ENCODE measurements at regions not wholly inside any gene's neighbourhood (a gene's known extent, or its start where the extent isn't known, plus 50 kb on each side); places are given as distances from the start of the nearest gene placed in this dataset.

DNA sequence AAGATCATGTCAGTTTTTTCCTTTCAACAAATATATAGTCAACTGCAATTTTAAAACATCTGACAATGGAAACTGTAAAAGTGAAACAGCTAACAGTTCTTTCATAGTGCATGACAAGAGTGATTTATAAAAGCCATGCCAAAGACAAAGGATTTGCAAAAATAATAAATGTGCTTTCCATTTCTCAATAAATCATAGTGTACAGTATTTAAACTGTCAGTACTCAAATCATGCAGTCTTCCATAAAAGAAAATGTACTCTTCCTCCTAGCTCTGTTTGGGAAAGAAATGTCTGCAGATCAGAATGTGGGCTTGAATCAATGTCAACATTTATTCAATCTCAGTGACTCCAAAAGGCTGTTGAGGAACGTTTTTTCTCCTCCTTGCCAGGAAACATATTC, 131.7 kb upstream of the PDE1A start:
- no peak overlapping the region for H3K9ac ChIP-seq (ENCODE audit: insufficient read depth in 1 of 2, low read depth in 2 of 2, low read length in 2 of 2)
- no peaks in the 10 kb centered on the region for H3K9me3 ChIP-seq (replicated peaks; ENCODE audit: control insufficient read depth, insufficient read depth, low read depth, low read length)
- WGBS (ENCODE audit: insufficient coverage, low coverage, missing lambda C conversion rate), result 0% methylated on average over 1 of the region's 1 CpG
- H3K27me3 ChIP-seq (ENCODE audit: control insufficient read depth in 2 of 2, insufficient read depth in 2 of 2, low read length in 2 of 2), result no peaks in the 10 kb centered on the region
- no peak overlapping the region for H2AFZ ChIP-seq (ENCODE audit: low read depth, low read length)
- H3K27ac ChIP-seq (ENCODE audit: extremely low read depth, low read depth, low read length), result no peak overlapping the region
- TF ChIP-seq, protein P1, sequence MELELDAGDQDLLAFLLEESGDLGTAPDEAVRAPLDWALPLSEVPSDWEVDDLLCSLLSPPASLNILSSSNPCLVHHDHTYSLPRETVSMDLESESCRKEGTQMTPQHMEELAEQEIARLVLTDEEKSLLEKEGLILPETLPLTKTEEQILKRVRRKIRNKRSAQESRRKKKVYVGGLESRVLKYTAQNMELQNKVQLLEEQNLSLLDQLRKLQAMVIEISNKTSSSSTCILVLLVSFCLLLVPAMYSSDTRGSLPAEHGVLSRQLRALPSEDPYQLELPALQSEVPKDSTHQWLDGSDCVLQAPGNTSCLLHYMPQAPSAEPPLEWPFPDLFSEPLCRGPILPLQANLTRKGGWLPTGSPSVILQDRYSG (tag; conservative IDR thresholded peaks at IDR 0.05; ENCODE audit: low read depth), result no peak
- FAIRE-seq, result peak; percentile 6
- intact Hi-C loops (cut with micrococcal nuclease) (no loop called here), in situ Hi-C loops (cut with MboI) (no loop called here)
- H3K4me2 ChIP-seq (ENCODE audit: insufficient read depth, low read length), result no peak overlapping the region
- no peak for DNase-seq (ENCODE audit: extremely low read depth in 1 of 4, low spot score in 3 of 4)
- H3K4me3 ChIP-seq, result no peak overlapping the region
- no peaks in the 10 kb centered on the region for H3K79me2 ChIP-seq (ENCODE audit: control insufficient read depth, insufficient read depth, low read length)
- ChIA-PET CTCF (ENCODE audit: low intra/inter-chr PET ratio) (no interaction called here), POLR2A (no interaction called here)
- BruUV-seq (replicated peaks), result no TSS peak
- no peak for ATAC-seq
- no peaks in the 10 kb centered on the region for H3K36me3 ChIP-seq (ENCODE audit: control insufficient read depth, insufficient read depth, low read length)
- no peaks in the 10 kb centered on the region for H4K20me1 ChIP-seq (replicated peaks; ENCODE audit: control insufficient read depth, insufficient read depth, low read length)
- no peaks in the 10 kb centered on the region for H3K4me1 ChIP-seq (replicated peaks in 1 of 2; ENCODE audit: control insufficient read depth in 2 of 2, insufficient read depth in 2 of 2, low read length in 2 of 2)
- no peaks in the 10 kb centered on the region for H3K9me1 ChIP-seq (ENCODE audit: control insufficient read depth, insufficient read depth, low read length)

DNA sequence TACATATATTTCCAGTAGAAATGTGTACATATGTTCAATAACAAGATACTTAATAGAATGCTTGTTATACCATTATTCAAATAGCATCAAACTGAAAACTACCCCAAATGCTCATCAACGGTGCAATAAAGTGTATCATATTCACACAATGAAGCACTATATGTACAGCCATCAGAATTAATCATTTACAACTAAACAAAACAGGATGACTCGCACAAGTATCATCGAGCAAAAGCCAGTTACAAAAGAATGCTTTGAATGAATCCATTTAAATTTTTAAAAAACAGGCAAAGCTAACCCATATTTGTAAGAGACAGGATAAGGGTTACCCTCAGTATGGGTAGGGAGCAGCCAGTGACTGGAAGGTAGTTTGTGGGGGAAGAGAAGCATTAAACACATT, 132.8 kb upstream of the PDE1A start:
- no peaks in the 10 kb centered on the region for H3K9me1 ChIP-seq (ENCODE audit: control insufficient read depth, insufficient read depth, low read length)
- no TSS peak for BruUV-seq (replicated peaks)
- TF ChIP-seq ZNF165 (CRISPR knock-in tag; IDR thresholded peaks at IDR 0.05; ENCODE audit: borderline replicate concordance) (no peak), ETV1 (tag; conservative IDR thresholded peaks at IDR 0.05; ENCODE audit: low read depth) (no peak), MXD1 (CRISPR knock-in tag; IDR thresholded peaks at IDR 0.05; ENCODE audit: borderline replicate concordance, poor library complexity, severe bottlenecking) (no peak)
- no peak overlapping the region for H3K27ac ChIP-seq (ENCODE audit: extremely low read depth, low read depth, low read length)
- no peak overlapping the region for H3K9ac ChIP-seq (ENCODE audit: insufficient read depth in 1 of 2, low read depth in 2 of 2, low read length in 2 of 2)
- no peaks in the 10 kb centered on the region for H3K9me3 ChIP-seq (replicated peaks; ENCODE audit: control insufficient read depth, insufficient read depth, low read depth, low read length)
- DNase-seq (ENCODE audit: extremely low read depth in 1 of 4, low spot score in 3 of 4) (no peak), FAIRE-seq (no peak), ATAC-seq (no peak)
- no peaks in the 10 kb centered on the region for H3K4me1 ChIP-seq (replicated peaks in 1 of 2; ENCODE audit: control insufficient read depth in 2 of 2, insufficient read depth in 2 of 2, low read length in 2 of 2)
- H4K20me1 ChIP-seq (replicated peaks; ENCODE audit: control insufficient read depth, insufficient read depth, low read length), result no peaks in the 10 kb centered on the region
- H3K4me2 ChIP-seq (ENCODE audit: insufficient read depth, low read length), result no peak overlapping the region
- H3K79me2 ChIP-seq (ENCODE audit: control insufficient read depth, insufficient read depth, low read length), result no peaks in the 10 kb centered on the region
- H3K36me3 ChIP-seq (ENCODE audit: control insufficient read depth, insufficient read depth, low read length), result no peaks in the 10 kb centered on the region
- in situ Hi-C loops (cut with MboI), result no loop called here
- H3K27me3 ChIP-seq (ENCODE audit: control insufficient read depth in 2 of 2, insufficient read depth in 2 of 2, low read length in 2 of 2), result no peaks in the 10 kb centered on the region
- ChIA-PET CTCF (ENCODE audit: low intra/inter-chr PET ratio) (no interaction called here), POLR2A (no interaction called here)
- H2AFZ ChIP-seq (ENCODE audit: low read depth, low read length), result no peak overlapping the region
- intact Hi-C loops (cut with micrococcal nuclease), result no loop called here
- no peak overlapping the region for H3K4me3 ChIP-seq
- 0% methylated on average over 3 of the region's 3 CpGs for WGBS (ENCODE audit: insufficient coverage, low coverage, missing lambda C conversion rate)

Measured in K562 (cell line).